NCI-H446 (cell line): ENCODE measurements at regions not wholly inside any gene's neighbourhood (a gene's known extent, or its start where the extent isn't known, plus 50 kb on each side); places are given as distances from the start of the nearest gene placed in this dataset.

Experiments used
- DNase-seq, 2 experiments: peaks; one replicate each; lab custom pipeline; 2025; lab: John Stamatoyannopoulos, UW

DNA sequence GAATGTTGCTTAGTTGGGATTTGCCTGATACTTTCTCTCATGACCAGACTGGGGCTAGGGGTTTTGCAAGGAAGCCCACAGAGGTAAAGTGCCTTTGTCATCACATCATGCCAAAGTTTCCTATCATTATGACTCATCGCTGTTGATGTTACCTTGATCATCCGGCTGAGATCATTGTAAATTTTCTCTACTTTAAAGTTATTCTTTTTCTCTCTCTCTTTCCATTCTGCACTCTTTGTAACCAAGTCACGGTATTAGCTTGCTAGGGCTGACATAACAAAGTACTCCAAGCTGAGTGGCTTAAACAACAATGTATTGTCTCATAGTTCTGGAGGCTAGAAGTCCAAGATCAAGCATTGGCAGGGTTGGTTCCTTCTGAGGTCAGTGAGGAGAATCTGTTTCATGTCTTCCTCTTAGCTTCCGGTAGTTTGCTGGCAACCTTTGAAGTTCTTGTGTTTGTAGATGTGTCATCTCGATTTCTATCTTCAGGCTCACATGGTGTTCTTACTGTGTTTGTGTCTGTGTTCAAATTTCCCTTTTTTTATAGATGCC, 113.0 kb downstream of the DTHD1 start:
- no peak for DNase-seq

GRCh38 chr4:36399762-36400353, 118.4 kb downstream of the DTHD1 start:
- DNase-seq, result peak in 1 of 2 experiments; percentile 52

- DNase-seq, result no peak
These were observed 120.8 kb downstream of the DTHD1 start for GRCh38 chr4:36402008-36402758.

GRCh38 chr4:36411338-36411737, 129.9 kb downstream of the DTHD1 start:
- no peak for DNase-seq

- peak in 1 of 2 experiments; percentile 21 for DNase-seq
These were observed 132.8 kb downstream of the DTHD1 start for GRCh38 chr4:36414248-36414647.

DNA sequence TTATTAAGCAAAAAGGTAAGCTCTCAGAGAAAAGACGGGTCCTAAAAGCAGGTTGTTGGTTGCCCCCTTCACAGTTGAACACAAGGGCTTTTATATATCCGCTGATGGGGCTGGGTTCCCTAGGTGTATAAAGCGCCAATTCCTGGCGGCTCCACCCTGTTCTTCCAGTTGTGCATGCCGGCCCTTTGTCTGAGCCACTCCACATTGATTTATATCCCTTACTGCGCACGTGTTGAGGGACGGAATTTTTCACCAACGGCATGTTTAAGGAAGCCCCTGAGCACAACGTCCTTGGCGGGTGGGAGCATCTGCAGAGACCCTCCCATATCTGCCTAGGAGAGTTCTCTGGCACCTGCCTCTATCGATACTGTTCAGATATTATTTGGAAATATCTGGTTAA, 135.7 kb downstream of the DTHD1 start:
- no peak for DNase-seq

- no peak for DNase-seq
These were observed 138.8 kb downstream of the DTHD1 start for GRCh38 chr4:36420111-36420679.

DNA sequence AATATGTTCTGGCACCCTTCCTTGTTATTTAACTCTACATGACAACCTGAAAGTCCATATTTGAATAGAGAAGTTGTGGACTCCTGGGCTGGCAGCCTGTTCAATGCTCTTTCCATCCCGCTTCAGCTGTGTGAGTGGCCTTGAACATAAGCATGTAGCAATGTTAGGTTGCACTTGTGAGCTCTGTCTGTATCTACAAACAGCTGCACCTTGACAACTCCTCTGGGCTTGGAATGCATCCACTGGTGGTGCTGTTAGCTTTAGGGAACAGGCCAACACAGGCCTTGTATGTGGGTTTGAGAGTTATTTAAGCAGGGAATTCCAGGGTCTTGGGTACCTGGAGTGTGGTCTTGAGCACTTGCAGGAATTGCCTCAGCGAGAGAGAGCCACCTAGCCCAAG, 141.2 kb downstream of the DTHD1 start:
- no peak for DNase-seq

DNA sequence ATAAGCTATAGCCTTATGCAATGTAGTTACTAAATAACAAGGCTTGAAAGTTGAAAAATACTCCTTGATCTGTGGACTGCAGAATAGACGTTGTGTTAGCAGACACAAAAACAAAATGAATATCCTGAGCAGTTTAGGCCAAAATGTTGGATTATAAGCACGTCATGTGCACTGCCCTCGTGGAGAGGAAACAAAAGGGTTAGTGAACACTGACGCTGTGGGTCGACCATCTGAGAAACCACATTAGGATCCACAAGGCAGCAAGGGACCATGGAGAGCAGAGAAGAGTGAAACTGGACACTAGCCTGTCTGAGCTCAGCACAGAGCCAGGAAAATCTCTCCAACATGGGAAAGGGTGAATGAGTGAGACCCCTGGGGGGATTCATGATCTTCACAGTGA, 145.3 kb downstream of the DTHD1 start:
- DNase-seq, result no peak

DNA sequence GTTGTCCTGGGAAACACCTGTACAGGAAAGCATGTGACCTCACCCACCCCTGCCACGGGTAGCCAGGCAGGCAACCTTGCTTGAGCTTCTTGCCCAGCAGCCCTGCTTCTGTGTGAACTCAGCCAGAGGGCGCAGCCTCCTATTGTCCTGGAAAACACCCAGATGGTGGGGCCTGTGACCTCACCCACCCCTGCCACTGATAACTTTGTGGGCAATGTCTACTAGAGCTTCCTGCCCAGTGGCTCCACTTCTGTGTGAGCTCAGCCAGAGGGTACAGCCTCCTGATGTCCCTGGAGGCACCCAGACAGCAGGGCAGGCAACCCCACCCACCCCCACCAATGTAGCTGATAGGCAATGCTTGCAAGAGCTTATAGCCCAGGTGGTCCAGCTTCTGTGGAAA, 146.3 kb downstream of the DTHD1 start:
- DNase-seq, result no peak

DNA sequence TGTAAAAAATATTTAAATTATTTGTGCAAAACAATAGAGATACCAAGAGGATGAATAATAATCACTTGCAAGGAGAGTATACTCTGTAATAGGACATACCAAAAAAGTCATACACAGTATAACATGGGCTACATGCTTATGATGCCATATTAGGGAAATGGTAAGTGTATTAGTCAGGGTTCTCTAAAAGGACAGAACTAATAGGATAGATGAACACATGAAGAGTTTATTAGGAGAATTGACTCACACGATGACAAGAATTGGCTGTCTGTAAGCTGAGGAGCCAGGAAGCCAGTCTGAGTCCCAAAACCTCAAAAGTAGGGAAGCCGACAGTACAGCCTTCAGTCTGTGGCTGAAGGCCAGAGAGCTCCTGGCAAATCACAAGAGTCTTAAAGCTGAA, 151.2 kb downstream of the DTHD1 start:
- no peak for DNase-seq

DNA sequence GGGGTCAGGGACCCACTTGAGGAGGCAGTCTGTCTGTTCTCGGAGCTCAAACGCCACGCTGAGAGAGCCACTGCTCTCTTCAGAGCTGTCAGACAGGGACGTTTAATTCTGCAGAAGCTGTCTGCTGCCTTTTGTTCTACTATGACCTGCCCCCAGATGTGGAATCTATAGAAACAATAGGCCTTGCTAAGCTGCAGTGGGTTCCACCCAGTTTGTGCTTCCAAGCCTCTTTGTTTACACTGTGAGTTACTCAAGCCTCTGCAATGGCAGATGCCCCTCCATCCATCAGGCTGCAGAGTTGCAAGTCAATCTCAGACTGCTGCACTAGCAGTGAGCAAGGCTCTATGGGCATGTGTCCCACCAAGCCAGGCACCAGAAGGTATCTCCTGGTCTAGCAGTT, 158.1 kb downstream of the DTHD1 start:
- DNase-seq, result no peak

- DNase-seq, result no peak
These were observed 164.1 kb downstream of the DTHD1 start for GRCh38 chr4:36445480-36445879.

DNA sequence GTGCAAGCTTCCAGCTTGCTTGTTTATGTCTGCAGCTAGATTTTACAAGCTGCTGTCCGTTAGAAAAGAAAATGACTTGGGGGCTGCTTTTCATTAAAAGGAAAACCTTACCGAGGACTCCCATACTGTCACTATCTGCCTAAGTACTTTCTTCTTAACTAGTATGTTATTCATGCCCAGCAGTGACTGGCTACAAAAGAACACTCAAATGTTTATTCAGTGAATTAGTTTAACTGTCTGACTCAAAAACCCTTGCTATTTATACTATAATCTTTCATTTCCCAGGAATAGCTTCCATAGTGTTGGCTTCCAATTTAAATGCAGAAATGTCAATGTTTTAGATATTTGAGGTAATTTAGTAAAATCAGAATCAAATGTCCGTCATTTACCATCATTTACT, 164.9 kb downstream of the DTHD1 start:
- DNase-seq, result no peak

GRCh38 chr4:36461344-36461743, 179.9 kb downstream of the DTHD1 start:
- no peak for DNase-seq

GRCh38 chr4:36467670-36468069, 186.3 kb downstream of the DTHD1 start:
- DNase-seq, result no peak

- DNase-seq, result no peak
These were observed 190.5 kb downstream of the DTHD1 start for GRCh38 chr4:36471903-36472302.

- DNase-seq, result no peak
These were observed 194.7 kb downstream of the DTHD1 start for GRCh38 chr4:36476135-36476534.

GRCh38 chr4:36477861-36478260, 196.4 kb downstream of the DTHD1 start:
- DNase-seq, result peak; percentile 55 to 89

DNA sequence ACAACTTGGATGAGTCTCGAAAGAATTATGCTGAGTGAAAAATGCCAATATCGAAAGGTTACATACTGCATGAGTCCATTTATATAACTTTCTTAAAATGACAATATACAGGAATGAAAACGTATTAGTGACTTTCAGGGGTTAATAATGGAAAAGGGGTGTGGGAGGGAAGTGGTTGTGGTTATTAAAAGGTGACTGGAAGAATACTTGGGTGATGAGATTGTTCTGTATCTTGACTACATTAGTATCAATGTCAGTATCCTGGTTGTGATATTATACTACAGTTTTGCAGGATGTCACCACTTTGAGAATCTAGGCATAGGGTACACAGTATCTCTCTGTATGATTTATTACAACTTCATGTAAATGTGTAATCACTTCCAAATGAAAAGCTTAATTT, 204.5 kb downstream of the DTHD1 start:
- DNase-seq, result no peak

DNA sequence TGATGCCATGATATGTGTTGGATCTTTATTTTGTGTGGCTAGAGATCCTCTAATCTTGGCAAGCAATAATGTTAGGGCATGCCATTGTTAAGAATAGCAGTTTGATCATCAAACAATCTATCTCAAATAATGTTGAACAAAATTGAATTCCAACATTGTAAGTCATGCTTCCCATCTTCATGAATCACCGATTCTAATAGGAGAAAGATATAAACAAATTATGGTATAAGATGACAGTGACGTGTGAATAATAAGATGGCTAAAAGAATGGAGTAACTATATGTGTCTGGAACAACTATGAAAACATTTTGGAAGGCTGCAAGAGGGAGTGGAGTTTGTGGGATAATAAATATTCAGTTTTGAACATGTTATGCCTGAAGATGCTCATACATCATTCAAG, 208.4 kb downstream of the DTHD1 start:
- no peak for DNase-seq

DNA sequence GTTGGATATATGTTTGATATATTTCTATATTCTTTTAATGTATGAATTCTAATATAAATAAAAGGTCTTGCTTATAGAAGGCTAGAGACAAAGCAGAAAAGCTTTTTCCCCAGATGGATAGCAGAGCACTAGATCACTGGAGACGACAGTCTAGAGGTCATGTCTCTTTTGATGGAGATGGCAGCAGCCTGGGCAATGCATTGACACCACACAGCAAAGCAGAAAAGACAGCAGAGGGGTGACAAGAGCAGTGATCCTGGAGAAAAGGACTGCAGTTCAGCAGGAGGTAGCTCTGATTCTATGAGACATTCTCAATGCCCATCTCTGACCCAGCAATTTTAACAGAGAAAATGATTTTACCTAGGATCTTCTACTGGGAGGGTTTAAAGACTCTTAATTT, 210.6 kb downstream of the DTHD1 start:
- DNase-seq, result no peak

- DNase-seq, result no peak
These were observed 211.2 kb downstream of the DTHD1 start for GRCh38 chr4:36492590-36492989.
